ENCODE measurements at regions not wholly inside any gene's neighbourhood (a gene's known extent, or its start where the extent isn't known, plus 50 kb on each side); places are given as distances from the start of the nearest gene placed in this dataset.

- DNase-seq (ENCODE audit: low spot score): no peak
Measured at GRCh38 chr1:231108516-231109302, 53.1 kb upstream of the TRIM67 start.

GRCh38 chr1:231107600-231108326, 54.1 kb upstream of the TRIM67 start:
- DNase-seq (ENCODE audit: low spot score): no peak

- no peak for DNase-seq (ENCODE audit: low spot score)
Measured at GRCh38 chr1:231107151-231107550, 54.7 kb upstream of the TRIM67 start.

GRCh38 chr1:231106347-231106746, 55.5 kb upstream of the TRIM67 start:
- peak; percentile 15 for DNase-seq (ENCODE audit: low spot score)

GRCh38 chr1:231104917-231105316, 56.9 kb upstream of the TRIM67 start:
- DNase-seq (ENCODE audit: low spot score): no peak

GRCh38 chr1:231103961-231104360, 57.9 kb upstream of the TRIM67 start:
- DNase-seq (ENCODE audit: low spot score): no peak

- no peak for DNase-seq (ENCODE audit: low spot score)
Measured at GRCh38 chr1:231099996-231100767, 60.1 kb upstream of the FAM89A start.

- DNase-seq (ENCODE audit: low spot score): no peak
Measured at GRCh38 chr1:231099311-231099710, 59.3 kb upstream of the FAM89A start.

GRCh38 chr1:231095595-231095994, 55.5 kb upstream of the FAM89A start:
- DNase-seq (ENCODE audit: low spot score): no peak

GRCh38 chr1:231094421-231094820, 54.4 kb upstream of the FAM89A start:
- DNase-seq (ENCODE audit: low spot score): no peak

- no peak for DNase-seq (ENCODE audit: low spot score)
Measured at GRCh38 chr1:231093156-231093922, 53.3 kb upstream of the FAM89A start.

- DNase-seq (ENCODE audit: low spot score): no peak
Measured at GRCh38 chr1:231092380-231092779, 52.3 kb upstream of the FAM89A start.

GRCh38 chr1:231091831-231092301, 51.8 kb upstream of the FAM89A start:
- no peak for DNase-seq (ENCODE audit: low spot score)

GRCh38 chr1:231091415-231091814, 51.4 kb upstream of the FAM89A start:
- no peak for DNase-seq (ENCODE audit: low spot score)

Data from AG08395 (cell line).